ENCODE measurements at regions not wholly inside any gene's neighbourhood (a gene's known extent, or its start where the extent isn't known, plus 50 kb on each side); places are given as distances from the start of the nearest gene placed in this dataset.

DNA sequence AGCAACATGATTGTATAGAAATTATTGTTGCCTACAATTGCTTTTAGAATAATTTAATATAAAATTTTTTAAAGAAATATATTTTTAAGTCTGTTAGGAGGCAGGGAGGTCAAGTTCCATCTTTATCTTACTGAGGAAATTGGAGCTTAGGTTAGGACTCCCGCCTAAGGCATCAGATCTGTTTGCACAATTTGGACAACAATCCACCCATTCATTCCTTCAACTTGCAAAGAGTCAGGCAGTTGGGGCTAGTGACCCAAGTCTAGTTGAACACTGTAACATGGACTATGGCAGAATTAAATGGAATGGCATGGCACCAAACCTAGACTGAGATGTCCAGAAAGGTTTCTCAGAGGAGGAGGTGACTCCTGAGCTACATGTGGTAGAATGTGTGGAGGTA, 149.4 kb upstream of the SETMAR start:
- H3K27me3 ChIP-seq (ENCODE audit: control insufficient read depth, insufficient read depth, low read length): no peaks in the 10 kb centered on the region
- no CpG with 5 or more reads among the region's 1 CpG for WGBS, 2 experiments (ENCODE audit: extremely low coverage in 2 of 2, insufficient read length in 1 of 2)
- no peaks in the 10 kb centered on the region for H3K4me1 ChIP-seq (ENCODE audit: control insufficient read depth, insufficient read depth, low read length)
- H4K8ac ChIP-seq (ENCODE audit: low read depth in 2 of 2, low read length in 2 of 2): no peak overlapping the region
- intact Hi-C loops (cut with micrococcal nuclease) (no loop called here), dilution Hi-C loops (cut with HindIII; ENCODE audit: low sequenced_read_pairs, unreplicated experiment) (no loop called here), in situ Hi-C loops (cut with MboI; ENCODE audit: low sequenced_read_pairs) (no loop called here)
- CTCF ChIA-PET: no interaction called here
- no peak overlapping the region for H3K9ac ChIP-seq (ENCODE audit: low read depth, low read length)
- H2AK9ac ChIP-seq (replicated peaks; ENCODE audit: low read depth, low read length, poor library complexity): no peak overlapping the region
- no peak overlapping the region for H3K4me3 ChIP-seq (ENCODE audit: insufficient read depth, low read depth, low read length)
- no peak overlapping the region for H2BK120ac ChIP-seq (ENCODE audit: low read depth, low read length)
- no peak overlapping the region for H2BK15ac ChIP-seq (ENCODE audit: low read depth, low read length)
- ATAC-seq (ENCODE audit: low read depth) (no peak), DNase-seq (no peak)
- no peak overlapping the region for H3K23ac ChIP-seq (ENCODE audit: low read depth, low read length)
- no peak overlapping the region for H3K56ac ChIP-seq (ENCODE audit: extremely low read depth, insufficient read depth, low read length)
- POLR2A ChIA-PET (ENCODE audit: unreplicated experiment): no interaction called here
- H3K27ac ChIP-seq (ENCODE audit: insufficient read depth, low read length): no peak overlapping the region
- no peak overlapping the region for H2BK5ac ChIP-seq (ENCODE audit: low read depth, low read length, poor library complexity, severe bottlenecking)
- H4K5ac ChIP-seq (ENCODE audit: low read depth, low read length): no peak overlapping the region
- BruUV-seq (replicated peaks): no TSS peak
- H3K36me3 ChIP-seq (ENCODE audit: control insufficient read depth, insufficient read depth, low read length): no peaks in the 10 kb centered on the region
- H2AK5ac ChIP-seq (ENCODE audit: low read depth, low read length): no peak overlapping the region
- no peak overlapping the region for H4K91ac ChIP-seq (ENCODE audit: insufficient read depth, low read depth, low read length)
- no peak overlapping the region for H3K14ac ChIP-seq (replicated peaks; ENCODE audit: low read depth, low read length)
- TF ChIP-seq CHD1 (IDR thresholded peaks at IDR 0.05; ENCODE audit: low read depth, low read length): no peak
- H2BK20ac ChIP-seq (ENCODE audit: low read depth, low read length): no peak overlapping the region
- no peak overlapping the region for H3K18ac ChIP-seq (ENCODE audit: low read depth, low read length)
- H4K20me1 ChIP-seq (ENCODE audit: insufficient read depth, low read length): no peaks in the 10 kb centered on the region
- no peak overlapping the region for H3K4me2 ChIP-seq (ENCODE audit: low read depth, low read length)
- no peaks in the 10 kb centered on the region for H3K9me1 ChIP-seq (ENCODE audit: insufficient read depth, low read length)
- H3K79me1 ChIP-seq (ENCODE audit: low read depth in 1 of 2, low read length in 2 of 2): no peaks in the 10 kb centered on the region
- H3K9me3 ChIP-seq (ENCODE audit: control insufficient read depth, insufficient read depth, low read length): peaks cover 18% of the 10 kb centered on the region
- H3K4ac ChIP-seq (ENCODE audit: low read depth, low read length): no peak overlapping the region
- H2AFZ ChIP-seq (replicated peaks; ENCODE audit: low read length, poor library complexity): no peak overlapping the region

All from IMR-90 (cell line).